ENCODE measurements at regions not wholly inside any gene's neighbourhood (a gene's known extent, or its start where the extent isn't known, plus 50 kb on each side); places are given as distances from the start of the nearest gene placed in this dataset.

DNA sequence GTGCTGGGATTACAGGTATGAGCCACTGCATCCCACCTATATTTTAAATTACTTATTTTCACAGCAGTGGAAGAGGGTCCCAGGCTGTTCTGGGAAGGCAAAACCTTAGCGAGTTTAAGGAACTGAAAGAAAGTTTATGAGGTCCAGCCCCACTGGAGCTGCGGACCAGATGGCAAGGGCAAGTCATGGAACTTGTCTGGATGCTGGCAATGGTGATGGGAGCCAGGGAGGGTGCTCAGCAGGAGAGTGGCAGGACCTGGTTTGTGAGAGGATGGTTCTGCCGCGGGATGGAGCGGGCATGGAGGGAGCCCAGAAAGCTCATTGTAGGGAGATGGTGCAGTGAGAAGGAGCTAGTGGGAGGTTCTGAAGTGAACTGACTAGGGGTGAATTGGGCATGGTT is 50.6 kb upstream of the SLC45A1 start:
- no peak for FAIRE-seq
- no peak for DNase-seq (ENCODE audit: low spot score)

DNA sequence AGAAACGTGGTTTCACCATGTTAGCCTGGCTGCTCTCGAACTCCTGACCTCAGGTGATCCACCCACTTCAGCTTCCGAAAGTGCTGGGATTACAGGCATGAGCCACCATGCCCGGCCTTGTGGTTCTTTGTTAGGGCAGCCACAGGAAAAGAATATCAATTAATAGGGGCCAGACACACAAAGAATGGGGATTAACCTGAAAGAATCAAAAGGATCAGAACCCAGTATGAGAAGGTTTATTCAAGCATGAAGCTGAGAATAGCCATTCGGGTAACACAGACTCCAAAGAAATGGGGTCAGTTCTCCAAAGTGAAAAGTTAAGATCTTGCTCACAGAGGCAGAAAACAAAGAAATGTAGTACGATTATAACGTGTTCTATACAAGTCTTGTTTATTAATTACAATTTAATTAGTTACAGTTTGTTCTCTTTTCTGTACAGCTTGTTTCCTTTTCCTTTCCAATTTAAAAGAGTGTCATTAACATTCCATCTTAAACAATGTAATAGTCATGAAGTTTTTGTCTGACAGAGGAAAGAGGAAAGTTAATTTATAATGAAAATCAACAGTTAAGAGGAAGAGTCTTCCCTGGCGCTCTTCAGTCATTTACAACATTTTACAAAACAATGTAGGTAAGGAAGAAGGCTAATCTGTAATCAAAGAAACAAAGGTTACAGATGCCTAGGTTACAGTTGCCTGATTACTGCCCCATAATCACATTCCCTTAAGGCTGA is 51.3 kb upstream of the SLC45A1 start:
- no peak for FAIRE-seq
- DNase-seq (ENCODE audit: low spot score): no peak

DNA sequence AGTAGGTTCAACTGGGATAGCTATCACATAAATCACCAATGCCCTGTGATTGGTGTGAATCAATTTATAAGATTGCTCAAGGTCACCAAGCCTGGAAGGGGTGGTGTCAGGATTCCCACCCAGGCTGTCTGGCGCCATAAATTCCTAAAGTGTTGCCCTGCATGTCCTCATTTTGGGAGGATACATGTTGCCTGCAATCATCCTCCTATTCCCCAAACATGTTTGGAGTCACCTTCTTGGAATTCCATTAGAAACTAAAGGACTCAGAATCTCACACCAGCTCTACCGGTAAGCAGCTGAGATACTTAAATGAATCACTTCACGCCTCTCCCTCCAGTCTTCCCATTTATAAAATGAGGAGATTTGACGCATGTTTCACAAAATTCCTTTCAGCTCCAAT is 54.1 kb upstream of the SLC45A1 start:
- DNase-seq (ENCODE audit: low spot score): no peak
- no peak for FAIRE-seq

DNA sequence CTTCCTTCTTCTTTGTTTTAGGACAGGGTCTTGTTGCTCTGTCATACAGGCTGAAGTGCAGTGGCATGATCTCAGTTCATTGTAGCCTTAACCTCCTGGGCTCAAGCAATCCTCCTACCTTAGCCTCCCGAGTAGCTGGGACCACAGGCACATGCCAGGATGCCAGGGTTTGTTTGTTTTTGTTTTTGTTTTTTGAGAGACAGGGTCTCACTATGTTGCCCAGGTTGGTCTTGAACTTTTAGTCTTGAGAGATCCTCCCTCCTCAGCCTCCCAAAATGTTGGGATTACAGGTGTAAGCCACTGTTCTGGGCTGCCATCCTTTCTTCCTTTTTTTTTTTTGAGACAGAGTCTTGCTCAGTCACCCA is 56.5 kb upstream of the SLC45A1 start:
- DNase-seq (ENCODE audit: low spot score) (no peak), FAIRE-seq (no peak)

DNA sequence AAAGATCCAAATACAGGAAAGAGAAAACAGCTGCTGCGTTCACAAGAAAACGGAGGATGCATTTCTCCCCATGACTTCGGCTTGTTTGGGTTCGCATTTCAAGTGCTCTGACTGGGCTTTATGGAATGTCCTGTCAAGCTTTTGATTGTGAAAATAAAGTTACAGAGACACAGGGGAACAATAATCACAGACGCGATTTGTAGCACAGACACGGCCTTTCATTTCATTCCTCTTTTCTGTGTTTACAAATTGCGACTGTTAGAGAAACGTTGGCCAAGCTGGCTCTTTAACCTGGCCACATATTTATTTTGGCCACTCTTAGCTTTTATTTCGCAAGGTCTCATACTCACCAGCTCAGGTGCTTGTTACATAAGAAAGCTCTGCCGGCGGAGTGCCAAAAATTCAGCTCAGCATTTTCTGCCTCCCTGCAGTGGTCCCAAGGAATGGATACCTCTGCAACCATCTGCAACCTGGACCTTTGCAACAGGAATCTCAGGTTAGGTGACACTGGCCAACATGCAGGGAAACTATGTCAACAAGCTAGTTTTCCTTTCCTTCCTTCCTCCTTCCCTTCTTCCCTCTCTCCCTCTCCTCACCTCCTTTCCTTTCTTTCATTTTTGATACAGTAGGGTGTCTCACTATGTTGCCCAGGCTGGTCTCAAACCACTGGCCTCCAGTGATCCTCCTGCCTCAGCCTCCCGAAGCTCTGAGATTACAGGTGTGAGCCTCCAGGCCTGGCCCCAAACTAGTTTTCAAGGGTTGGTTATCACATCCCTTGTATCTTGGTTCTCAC is 58.2 kb upstream of the SLC45A1 start:
- FAIRE-seq: no peak
- peak; percentile 23 for DNase-seq (ENCODE audit: low spot score)

DNA sequence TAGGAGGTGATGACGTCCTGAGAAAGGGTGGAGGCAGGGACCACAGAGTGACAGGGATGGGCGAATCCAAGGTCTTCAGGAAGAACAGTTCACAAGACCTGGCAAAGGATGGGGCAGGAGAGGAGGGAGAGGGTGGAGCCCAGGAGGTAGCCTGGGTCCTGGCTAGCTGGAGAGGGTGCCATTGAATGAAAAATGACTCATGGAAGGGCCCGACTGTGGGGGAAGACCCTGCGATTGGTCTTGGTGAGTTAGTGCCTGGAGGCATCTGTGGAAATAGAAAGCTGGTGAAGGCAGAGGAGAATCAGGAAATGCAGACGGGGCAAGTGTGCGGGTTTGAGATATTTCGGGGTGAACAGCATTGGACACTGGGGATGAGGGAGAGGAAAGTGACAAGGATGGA is 60.3 kb upstream of the SLC45A1 start:
- FAIRE-seq (no peak), DNase-seq (ENCODE audit: low spot score) (no peak)

DNA sequence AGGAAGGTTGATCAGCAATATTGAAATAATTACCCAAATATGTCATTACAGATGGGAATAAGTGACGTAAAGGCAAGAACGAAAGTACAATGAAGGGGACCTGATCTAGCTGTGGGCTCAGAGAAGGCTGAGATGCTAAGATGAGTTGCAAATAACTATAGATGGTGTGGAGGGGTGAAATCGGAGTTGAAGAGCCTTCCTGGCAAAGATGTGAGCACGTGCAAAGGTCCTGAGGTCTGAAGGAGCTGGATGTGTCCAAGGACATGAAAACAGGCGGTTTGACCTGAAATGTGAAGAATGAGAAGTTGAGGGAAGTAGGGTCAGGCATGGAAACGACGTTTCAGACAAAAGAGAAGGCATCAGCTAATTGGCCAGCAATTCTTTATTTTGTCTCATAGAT is 61.6 kb upstream of the SLC45A1 start:
- FAIRE-seq: no peak

DNA sequence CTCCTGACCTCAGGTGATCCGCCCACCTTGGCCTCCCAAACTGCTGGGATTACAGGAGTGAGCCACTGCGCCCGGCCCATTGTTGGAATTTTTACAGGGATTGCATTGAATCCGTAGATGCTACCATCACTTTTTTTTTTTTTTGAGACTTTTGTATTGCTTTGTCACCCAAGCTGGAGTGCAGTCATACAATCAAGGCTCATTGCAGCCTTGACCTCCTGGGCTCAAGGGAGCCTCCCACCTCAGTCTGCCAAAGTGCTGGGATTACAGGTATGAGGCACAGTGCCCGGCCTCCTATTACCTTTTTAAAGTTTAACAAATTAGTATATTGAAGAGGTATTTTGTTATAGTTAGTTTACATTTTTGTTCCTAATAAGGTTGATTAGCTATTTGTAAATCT is 62.2 kb upstream of the SLC45A1 start:
- FAIRE-seq (no peak), DNase-seq (ENCODE audit: low spot score) (no peak)

More for the DNA sequence above, 61.6 kb upstream of the SLC45A1 start:
- no peak for DNase-seq (ENCODE audit: low spot score)

DNA sequence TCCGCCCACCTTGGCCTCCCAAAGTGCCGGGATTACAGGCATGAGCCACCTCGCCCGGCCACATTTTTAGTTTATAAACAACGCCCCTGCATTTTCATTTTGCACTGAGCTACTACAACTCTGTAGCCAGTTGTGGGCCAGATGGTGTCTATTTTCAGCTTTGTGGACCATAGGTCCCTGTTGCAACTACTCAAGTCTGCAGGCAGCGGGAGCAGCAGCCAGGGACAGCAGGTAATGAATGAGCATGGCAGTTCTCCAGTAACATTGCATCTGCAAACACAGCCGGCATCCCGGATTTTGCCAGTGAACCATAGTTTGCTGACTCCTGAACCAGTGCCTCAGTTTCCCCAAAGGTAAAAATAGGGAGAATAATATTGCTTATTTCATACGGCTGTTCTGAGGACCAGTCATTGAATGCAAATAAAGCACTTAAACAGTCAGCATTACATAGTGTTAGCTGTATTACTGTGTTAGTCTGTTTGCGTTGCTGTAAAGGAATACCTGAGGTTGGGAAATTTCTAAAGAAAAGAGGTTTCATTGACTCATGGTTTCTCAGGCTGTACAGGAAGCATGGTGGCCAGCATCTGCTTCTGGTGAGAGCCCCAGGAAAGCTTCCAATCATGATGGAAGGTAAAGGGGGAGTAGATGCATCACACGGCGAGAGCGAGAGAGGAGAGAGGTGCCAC is 65.5 kb upstream of the SLC45A1 start:
- DNase-seq (ENCODE audit: low spot score) (no peak), FAIRE-seq (no peak)

DNA sequence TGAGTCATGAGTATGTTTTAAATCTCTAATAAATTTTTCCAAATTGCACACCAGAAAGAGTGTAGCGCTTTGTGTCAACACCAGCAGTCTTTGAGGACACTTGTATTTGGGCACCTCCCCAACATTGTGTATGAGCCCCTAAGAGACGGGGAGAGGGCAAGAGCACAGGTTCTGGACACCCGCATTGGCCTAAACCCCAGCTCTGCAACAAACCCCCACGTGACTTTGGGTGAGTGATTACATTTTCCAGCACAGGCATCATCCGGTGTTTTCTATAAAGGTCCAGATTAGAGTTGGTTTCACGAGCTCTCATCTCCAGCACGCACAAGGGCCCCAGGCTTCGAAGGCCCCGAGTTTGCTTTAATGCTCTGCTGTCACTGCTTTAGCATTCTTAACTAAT is 66.3 kb upstream of the SLC45A1 start:
- DNase-seq (ENCODE audit: low spot score) (no peak), FAIRE-seq (no peak)

DNA sequence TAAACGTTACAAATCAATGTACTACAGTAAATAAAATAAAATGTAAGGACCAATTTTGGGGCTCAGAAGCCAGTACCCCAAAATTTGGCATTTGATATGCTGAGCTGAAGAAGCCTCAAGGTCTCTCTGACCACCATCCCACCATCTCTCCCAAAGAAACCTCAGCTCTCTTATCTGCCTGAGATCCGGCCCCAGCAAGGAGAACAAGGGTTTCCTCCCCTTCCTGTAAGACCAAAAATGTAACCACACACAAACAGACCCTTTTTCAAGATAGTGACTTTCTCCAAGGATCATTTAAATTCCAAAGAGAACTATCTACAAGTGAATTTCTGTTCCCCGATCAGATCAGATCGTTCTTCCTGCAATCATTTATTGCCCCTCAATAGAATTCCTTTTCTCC is 68.1 kb upstream of the SLC45A1 start:
- DNase-seq (ENCODE audit: low spot score) (no peak), FAIRE-seq (no peak)

DNA sequence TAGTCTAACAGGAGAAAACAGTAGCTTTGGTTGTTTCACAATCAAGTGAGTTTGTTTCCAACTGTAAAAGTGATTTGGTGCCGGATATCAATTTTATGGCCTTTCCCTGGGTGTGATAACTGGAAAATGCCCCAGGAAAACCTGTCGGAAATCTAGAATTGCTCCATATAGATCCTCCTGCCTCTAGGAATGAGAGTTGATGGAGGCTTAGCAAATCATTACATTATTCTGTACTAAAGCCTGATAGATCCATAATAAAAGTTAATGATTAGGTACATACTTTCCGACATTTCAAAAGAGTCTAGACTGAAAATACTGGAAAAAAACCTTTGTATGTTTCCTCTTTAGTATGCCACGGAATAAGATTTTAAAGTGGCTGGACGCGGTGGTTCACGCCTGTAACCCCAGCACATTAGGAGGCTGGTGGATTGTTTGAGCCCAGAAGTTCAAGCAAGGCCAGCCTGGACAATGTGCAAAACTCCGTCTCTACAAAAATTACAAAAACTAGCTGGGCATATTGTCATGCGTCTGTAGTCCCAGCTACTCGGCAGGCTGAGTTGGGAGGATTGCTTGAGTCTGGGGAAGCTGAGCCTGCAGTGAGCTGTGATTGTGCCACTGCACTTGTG is 70.0 kb upstream of the SLC45A1 start:
- no peak for DNase-seq (ENCODE audit: low spot score)
- no peak for FAIRE-seq

DNA sequence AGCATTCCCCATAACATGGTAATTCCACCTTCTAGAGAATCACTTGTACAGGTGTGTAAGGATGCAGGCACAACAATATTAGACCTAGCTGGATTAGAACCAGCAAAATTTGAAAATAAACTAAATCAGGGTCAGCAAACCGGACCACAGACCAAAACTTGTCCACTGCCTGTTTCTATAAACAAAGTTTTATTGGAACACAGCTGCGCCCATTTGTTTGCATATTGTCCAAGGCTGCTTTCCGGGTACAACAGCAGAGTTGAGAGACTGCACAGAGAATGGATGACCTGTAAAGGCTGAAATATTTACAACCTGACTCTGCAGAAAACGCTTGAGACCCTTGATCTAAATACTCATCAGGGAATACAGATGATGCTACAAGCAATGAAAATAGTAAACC is 73.6 kb upstream of the SLC45A1 start:
- DNase-seq (ENCODE audit: low spot score): no peak
- FAIRE-seq: no peak

DNA sequence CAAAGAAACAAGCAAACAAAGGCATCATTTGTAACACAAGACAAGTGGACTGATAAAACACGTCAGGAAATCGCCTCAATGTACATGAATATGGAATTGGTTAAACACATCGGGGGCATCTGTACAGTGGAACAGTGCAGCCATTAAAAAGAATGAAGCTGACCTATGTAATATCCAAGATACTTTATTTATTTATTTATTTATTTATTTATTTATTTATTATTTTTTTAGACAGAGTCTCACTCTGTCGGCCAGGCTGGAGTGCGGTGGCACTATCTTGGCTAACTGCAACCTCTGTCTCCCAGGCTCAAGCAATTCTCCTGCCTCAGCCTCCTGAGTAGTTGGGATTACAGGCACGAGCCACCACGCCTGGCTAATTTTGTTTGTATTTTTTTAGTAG is 75.4 kb upstream of the SLC45A1 start:
- no peak for FAIRE-seq

DNA sequence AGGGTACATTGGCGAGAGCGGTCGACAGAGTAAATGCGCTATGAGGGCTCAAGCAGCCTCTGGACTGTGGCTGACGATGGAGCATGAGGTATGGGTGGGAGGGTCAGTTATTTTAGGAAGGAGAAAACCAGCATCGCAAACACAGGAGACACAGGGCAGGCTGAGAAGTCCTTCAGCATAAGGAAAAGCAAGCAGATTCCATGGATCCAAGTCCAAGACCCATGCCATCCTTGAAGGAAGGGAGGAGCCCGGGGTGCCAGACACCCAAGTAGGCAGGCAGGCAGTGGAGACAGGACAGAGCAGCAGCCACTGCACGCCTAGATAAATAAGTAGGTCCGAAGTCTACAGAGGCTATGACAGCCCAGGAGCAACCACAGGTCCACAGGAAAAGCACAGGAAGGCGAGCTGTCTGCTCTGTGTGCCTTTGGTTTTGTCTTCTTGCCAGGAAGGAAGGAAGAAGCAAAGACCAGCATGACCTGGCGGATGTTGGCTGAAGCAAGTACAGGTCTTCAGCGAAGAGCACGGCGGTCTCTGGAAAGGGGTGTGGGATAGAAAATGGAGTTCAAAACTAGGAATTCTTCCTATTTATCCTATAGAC is 76.4 kb upstream of the SLC45A1 start:
- DNase-seq (ENCODE audit: low spot score): no peak

More for the DNA sequence above, 75.4 kb upstream of the SLC45A1 start:
- DNase-seq (ENCODE audit: low spot score): no peak

DNA sequence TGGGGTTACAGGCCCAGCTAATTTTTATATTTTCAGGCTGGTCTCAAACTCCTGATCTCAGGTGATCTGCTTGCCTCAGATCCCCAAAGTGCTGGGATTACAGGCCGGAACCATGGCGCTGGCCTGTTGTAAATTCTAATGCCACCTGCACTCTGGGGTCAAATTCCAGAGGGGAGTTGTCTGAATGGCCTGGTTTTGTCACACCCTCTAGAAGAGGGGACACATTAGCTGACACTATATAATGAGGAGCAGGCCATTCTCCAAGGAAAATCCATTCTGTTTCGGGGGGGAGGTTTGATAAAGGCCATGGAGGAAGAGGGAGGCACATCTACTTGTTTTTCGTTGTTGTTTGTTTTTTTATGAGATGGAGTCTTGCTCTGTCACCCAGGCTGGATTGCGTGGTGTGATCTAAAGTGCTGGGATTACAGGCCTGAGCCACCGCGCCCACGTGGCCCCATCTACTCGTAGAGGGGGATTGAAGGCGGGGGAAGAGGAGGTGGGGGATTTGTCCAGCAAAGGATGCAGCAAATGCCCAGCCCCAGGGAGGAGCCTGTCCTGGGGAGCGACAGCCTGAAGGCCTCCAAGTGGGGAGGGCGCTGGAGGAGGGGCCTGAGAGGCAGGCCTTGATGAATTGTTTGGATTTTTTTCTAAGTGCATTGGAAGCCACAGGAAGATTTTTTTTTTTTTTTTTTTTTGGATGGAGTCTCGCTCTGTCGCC is 78.4 kb upstream of the SLC45A1 start:
- DNase-seq (ENCODE audit: low spot score): no peak
- no peak for FAIRE-seq

More for the DNA sequence above, 76.4 kb upstream of the SLC45A1 start:
- no peak for FAIRE-seq

DNA sequence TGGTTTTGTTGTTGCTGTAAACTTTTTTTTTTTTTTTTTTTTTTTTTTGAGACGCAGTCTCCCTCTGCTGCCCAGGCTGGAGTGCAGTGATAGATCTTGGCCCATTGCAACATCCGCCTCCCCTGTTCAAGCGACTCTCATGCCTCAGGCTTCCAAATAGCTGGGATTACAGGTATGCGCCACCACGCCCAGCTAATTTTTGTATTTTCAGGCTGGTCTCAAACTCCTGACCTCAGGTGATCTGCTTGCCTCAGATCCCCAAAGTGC is 78.9 kb upstream of the SLC45A1 start:
- FAIRE-seq (no peak), DNase-seq (ENCODE audit: low spot score) (no peak)

DNA sequence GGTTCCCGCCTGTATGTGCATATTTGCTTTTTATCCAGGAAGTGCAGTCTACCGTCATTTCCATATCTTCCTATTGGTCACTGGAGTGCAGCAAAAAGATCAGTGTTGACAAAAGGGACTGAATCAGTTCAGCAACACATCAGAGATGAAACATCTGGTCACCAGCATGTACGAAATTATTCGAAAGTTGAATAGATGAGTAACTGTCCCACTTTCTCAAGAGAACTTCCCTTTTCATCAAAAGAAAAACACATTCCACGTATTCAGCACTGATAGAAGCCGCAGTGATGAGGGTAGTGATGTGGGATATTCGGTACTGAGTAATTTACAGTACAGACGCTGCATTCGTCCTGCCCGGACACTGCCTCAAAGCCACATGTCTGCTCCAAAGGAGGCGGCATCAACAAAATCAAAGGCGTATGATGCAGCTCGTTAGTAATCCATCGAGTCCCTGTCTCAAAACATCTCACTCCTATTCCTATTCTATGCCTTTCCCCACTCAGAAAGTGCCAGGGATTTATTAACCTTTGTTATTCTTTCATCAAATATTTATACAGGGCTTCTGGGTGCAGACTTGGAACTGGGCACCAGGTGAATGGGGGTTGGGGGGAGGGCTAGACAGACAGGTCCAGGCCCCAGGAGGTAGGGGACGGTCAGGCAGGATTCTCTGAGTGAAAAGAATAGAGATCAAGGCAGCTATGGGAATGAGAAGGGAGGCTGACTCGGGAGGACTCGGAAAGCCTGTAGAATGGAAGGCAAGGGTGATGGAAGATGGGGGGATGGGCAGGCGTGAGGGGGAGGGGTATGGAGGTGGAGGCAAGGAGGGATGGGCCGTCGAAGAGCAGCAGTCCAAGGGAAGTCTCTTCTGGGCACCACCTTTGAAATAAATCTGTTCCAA is 79.5 kb upstream of the SLC45A1 start:
- FAIRE-seq (no peak), DNase-seq (ENCODE audit: low spot score) (no peak)

DNA sequence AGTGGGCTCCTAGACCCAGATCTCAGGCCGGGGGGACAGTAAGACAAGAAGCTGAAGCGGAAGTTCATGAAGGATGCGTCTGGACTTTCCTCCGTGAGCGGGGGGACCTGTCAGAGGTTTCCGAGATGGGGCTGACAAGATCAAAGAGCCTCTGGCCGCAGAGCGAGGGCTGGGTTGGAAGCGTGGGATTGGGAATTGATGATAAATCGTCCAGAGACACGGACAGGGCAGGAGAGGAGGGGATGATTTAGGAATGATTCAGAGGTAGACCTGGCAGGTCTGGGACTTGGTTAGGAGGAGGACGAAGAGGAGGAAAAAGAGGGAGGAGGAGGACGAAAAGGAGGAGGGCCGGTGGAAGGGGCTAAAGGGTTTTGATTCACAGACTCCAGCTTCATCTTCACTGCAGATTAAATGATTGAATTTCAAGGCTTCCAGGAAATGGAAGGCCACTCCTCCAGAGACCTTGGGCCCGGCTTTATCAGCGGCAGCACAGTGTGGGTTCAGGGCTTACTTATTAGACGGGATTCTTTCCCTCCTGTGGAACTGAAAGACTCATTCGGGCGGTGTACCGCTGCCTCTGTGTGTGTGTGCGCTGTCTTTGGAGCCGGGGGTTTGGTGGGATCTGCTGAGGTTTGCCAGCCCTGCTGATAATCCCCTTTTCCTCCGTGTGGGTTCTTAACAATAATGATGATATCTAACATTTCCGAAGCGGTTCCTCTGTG is 85.7 kb upstream of the SLC45A1 start:
- DNase-seq (ENCODE audit: low spot score) (peak; percentile 56), FAIRE-seq (peak; percentile 66)

DNA sequence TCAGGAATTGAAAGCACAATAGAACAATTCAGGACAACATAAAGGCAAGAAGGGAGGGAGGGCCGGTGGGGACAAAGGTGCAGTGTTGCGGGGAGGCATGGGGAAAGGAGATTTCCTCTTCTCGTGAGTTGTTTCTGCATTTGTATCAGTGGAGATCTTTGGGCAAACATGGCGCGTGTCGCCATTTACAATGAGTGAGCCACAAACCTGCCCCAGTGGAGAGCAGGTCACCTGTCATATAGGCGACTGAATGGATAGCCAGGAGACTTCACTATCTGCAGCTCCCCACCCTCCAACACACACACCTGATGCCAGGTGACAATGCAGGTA is 87.7 kb upstream of the SLC45A1 start:
- FAIRE-seq: no peak
- DNase-seq (ENCODE audit: low spot score): no peak
